ENCODE measurements at regions not wholly inside any gene's neighbourhood (a gene's known extent, or its start where the extent isn't known, plus 50 kb on each side); places are given as distances from the start of the nearest gene placed in this dataset.

DNA sequence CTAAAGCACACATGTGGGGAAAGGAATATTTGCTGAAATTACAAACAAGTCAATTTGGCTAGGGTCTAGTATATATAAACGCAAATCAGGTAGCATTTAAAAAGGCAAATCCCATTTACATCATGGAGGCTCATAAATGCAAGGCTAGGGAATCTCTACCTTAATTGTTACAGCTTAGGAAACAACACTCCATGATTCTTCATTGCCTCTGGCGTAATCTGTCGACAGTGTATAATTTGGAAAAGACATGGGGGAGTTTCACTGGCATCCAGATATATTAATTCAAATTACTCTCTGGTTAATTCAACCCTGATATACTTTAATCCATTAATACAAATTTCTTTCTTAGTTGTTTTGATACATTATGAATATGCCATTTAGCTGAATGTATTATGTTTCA, 1630.2 kb upstream of the FLRT2 start:
- TF ChIP-seq EP300 (IDR thresholded peaks at IDR 0.05) (no peak), POLR2AphosphoS5 (IDR thresholded peaks at IDR 0.05) (no peak), POLR2A (IDR thresholded peaks at IDR 0.05) (no peak)
- TF ChIP-seq, protein P1, sequence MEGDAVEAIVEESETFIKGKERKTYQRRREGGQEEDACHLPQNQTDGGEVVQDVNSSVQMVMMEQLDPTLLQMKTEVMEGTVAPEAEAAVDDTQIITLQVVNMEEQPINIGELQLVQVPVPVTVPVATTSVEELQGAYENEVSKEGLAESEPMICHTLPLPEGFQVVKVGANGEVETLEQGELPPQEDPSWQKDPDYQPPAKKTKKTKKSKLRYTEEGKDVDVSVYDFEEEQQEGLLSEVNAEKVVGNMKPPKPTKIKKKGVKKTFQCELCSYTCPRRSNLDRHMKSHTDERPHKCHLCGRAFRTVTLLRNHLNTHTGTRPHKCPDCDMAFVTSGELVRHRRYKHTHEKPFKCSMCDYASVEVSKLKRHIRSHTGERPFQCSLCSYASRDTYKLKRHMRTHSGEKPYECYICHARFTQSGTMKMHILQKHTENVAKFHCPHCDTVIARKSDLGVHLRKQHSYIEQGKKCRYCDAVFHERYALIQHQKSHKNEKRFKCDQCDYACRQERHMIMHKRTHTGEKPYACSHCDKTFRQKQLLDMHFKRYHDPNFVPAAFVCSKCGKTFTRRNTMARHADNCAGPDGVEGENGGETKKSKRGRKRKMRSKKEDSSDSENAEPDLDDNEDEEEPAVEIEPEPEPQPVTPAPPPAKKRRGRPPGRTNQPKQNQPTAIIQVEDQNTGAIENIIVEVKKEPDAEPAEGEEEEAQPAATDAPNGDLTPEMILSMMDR (IDR thresholded peaks at IDR 0.05), result no peak
- Histone ChIP-seq H3K27me3 (no peaks in the 10 kb centered on the region), H3K4me1 (no peaks in the 10 kb centered on the region), H3K9me3 (no peaks in the 10 kb centered on the region), H3K4me3 (no peak overlapping the region), H3K36me3 (no peaks in the 10 kb centered on the region), H3K27ac (no peak overlapping the region)
- DNase-seq, result no peak
- WGBS, 2 donors, result 86% methylated on average over 3 of the region's 3 CpGs
- intact Hi-C loops (cut with DNase I), result no loop called here

DNA sequence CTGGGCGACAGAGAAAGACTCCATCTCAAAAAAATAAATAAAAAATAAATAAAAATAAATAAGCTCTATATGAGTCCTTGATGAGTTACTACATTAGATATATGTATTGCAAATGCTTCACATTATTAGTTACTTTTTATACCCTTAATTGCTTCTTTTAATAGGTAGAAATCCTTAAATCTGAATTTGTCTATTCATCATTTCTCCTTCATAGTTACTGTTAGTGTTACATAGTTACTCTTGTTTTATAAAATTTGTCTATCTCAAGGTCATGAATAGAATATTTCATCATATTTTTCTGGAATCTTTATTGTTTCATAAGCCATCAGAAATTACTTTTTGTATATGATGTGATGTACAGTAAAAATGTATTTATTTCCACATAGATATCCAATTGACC, 1624.8 kb upstream of the FLRT2 start:
- Histone ChIP-seq H3K9me3 (peaks cover 0 to 2% (median 0%) of the 10 kb centered on the region in 4 donors), H3K27ac (no peak overlapping the region), H3K4me1 (no peaks in the 10 kb centered on the region), H3K27me3 (no peaks in the 10 kb centered on the region), H3K4me3 (no peak overlapping the region), H3K36me3 (no peaks in the 10 kb centered on the region)
- intact Hi-C loops (cut with DNase I), result no loop called here
- DNase-seq, result no peak
- 83 to 93% methylated on average over 1 of the region's 1 CpG for WGBS, 2 donors
- TF ChIP-seq POLR2A (IDR thresholded peaks at IDR 0.05) (no peak), EP300 (IDR thresholded peaks at IDR 0.05) (no peak), POLR2AphosphoS5 (IDR thresholded peaks at IDR 0.05) (no peak)
- TF ChIP-seq, protein P1 (IDR thresholded peaks at IDR 0.05), result no peak

DNA sequence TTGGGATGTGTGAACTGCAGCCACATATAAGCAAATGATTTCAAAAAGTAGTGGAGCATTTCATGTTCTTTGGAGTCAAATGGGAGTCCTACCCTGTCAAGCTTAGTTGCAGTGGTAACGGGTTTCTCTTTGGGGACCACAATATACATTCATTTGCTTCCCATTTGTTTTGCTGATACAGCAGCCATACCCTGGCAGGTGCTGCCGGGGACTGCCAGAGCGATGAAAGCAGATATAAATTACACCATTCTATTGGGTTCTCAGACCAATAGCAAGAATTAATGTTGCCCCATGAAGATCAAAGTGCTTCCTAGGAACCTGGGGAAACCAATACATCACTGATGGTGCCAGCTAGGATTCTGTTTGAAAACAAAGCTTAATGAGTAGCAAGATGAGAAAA, 1621.5 kb upstream of the FLRT2 start:
- 78 to 88% methylated on average over 3 of the region's 3 CpGs for WGBS, 2 donors

DNA sequence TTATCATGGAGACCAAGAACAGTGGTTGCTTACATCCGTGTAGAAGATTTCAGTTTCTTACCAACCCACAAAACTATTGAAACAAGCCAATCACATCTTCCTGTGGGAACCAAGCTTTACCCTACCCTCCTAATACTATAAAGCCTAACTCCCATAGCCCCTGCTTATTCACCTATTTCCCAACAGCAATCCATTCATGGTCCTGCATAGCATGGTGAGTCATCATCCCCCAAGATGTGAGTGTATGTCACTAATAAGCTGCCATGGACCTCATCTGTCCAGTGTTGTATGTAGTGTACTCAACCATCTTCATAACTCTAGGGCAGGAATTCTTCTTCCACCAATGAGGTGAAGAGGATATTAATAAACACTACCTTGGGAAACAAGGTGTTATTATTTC, 1620.4 kb upstream of the FLRT2 start:
- intact Hi-C loops (cut with DNase I), result no loop called here
- H3K9me3 ChIP-seq, result peaks cover 0 to 3% (median 0%) of the 10 kb centered on the region in 4 donors

More for the DNA sequence above, 1621.5 kb upstream of the FLRT2 start:
- Histone ChIP-seq H3K4me3 (no peak overlapping the region), H3K4me1 (no peaks in the 10 kb centered on the region), H3K27me3 (no peaks in the 10 kb centered on the region), H3K9me3 (peaks cover 0 to 3% (median 0%) of the 10 kb centered on the region in 4 donors), H3K36me3 (no peaks in the 10 kb centered on the region), H3K27ac (no peak overlapping the region)
- TF ChIP-seq, protein P1 (IDR thresholded peaks at IDR 0.05), result no peak
- TF ChIP-seq EP300 (IDR thresholded peaks at IDR 0.05) (no peak), POLR2A (IDR thresholded peaks at IDR 0.05) (no peak), POLR2AphosphoS5 (IDR thresholded peaks at IDR 0.05) (no peak)
- no peak for DNase-seq
- intact Hi-C loops (cut with DNase I), result no loop called here

More for the DNA sequence above, 1620.4 kb upstream of the FLRT2 start:
- H3K4me3 ChIP-seq, result no peak overlapping the region
- no peak for DNase-seq
- 82 to 91% methylated on average over 1 of the region's 1 CpG for WGBS, 2 donors
- TF ChIP-seq, protein P1 (IDR thresholded peaks at IDR 0.05), result no peak
- TF ChIP-seq POLR2AphosphoS5 (IDR thresholded peaks at IDR 0.05), result no peak
- no peak for TF ChIP-seq POLR2A (IDR thresholded peaks at IDR 0.05)
- no peak for TF ChIP-seq EP300 (IDR thresholded peaks at IDR 0.05)
- no peak overlapping the region for H3K27ac ChIP-seq
- H3K4me1 ChIP-seq, result no peaks in the 10 kb centered on the region
- H3K36me3 ChIP-seq, result no peaks in the 10 kb centered on the region
- no peaks in the 10 kb centered on the region for H3K27me3 ChIP-seq

All from sigmoid colon (tissue), 6 donors.